Liver (tissue), 8 donors: ENCODE measurements at regions not wholly inside any gene's neighbourhood (a gene's known extent, or its start where the extent isn't known, plus 50 kb on each side); places are given as distances from the start of the nearest gene placed in this dataset.

Experiments
- DNase-seq: peaks from one replicate; pipeline ENCODE4 v3.0.0-alpha.2; 2017; ENCODE audit warnings: low spot score
- H3K27ac ChIP-seq, 2 donors: one replicate each; pipeline ENCODE4 v1.7.0; 2013; ENCODE audit warnings: inconsistent platforms in 2 of 2, low read length in 2 of 2, control low read depth in 1 of 2, low read depth in 1 of 2, mild to moderate bottlenecking in 1 of 2
- H3K27me3 ChIP-seq, 4 donors: one replicate each; pipeline versions ENCODE4 v1.6.1 to v1.7.0; 2013; ENCODE audit warnings: low read length in 3 of 4, inconsistent platforms in 1 of 4, mild to moderate bottlenecking in 1 of 4, moderate library complexity in 1 of 4; ENCODE audit not compliant: control insufficient read depth in 4 of 4, insufficient read depth in 4 of 4
- H3K36me3 ChIP-seq, 4 donors: one replicate each; pipeline versions ENCODE4 v1.6.1 to v1.7.0; 2013; ENCODE audit warnings: low read length in 3 of 4, mild to moderate bottlenecking in 3 of 4, low read depth in 1 of 4, moderate library complexity in 1 of 4; ENCODE audit not compliant: control insufficient read depth in 4 of 4, insufficient read depth in 3 of 4
- H3K4me1 ChIP-seq, 4 donors: one replicate each; pipeline versions ENCODE4 v1.6.1 to v1.7.0; 2013; ENCODE audit warnings: low read length in 3 of 4, mild to moderate bottlenecking in 3 of 4, moderate library complexity in 1 of 4; ENCODE audit not compliant: control insufficient read depth in 4 of 4, insufficient read depth in 4 of 4
- H3K4me3 ChIP-seq, 3 donors: one replicate each; pipeline versions ENCODE4 v1.6.1 to v1.7.0; 2013; ENCODE audit warnings: low read length in 3 of 3, control low read depth in 1 of 3, low read depth in 1 of 3, mild to moderate bottlenecking in 1 of 3
- H3K9ac ChIP-seq, 2 donors: one replicate each; pipeline ENCODE4 v1.7.0; 2013; ENCODE audit warnings: low read length in 2 of 2, mild to moderate bottlenecking in 2 of 2, moderate library complexity in 2 of 2, control low read depth in 1 of 2, low read depth in 1 of 2
- H3K9me3 ChIP-seq, 4 donors: one replicate each; pipeline versions ENCODE4 v1.6.1 to v1.7.0; 2013; ENCODE audit warnings: low read length in 3 of 4; ENCODE audit not compliant: control insufficient read depth in 4 of 4
- ATF3 ChIP-seq: IDR thresholded peaks from 2 replicates; pipeline ENCODE4 v1.6.1; 2016; ENCODE audit warnings: antibody characterized with exemption
- CTCF ChIP-seq: fragments of 150-350 bp; IDR thresholded peaks from 2 replicates; pipeline ENCODE4 v1.5.1; 2017; ENCODE audit warnings: improper control_type of control experiment, low read depth, low read length; ENCODE audit not compliant: missing input control
- EGR1 ChIP-seq, 2 donors: IDR thresholded peaks; 2 replicates each; pipeline ENCODE4 v1.6.1; 2016 to 2018; ENCODE audit warnings: antibody characterized with exemption in 2 of 2, low read depth in 2 of 2
- FOXA1 ChIP-seq: IDR thresholded peaks from 2 replicates; pipeline ENCODE4 v1.6.1; 2016; ENCODE audit warnings: antibody characterized with exemption
- FOXA2 ChIP-seq: IDR thresholded peaks from 2 replicates; pipeline ENCODE4 v1.6.1; 2016; ENCODE audit warnings: antibody characterized with exemption
- GABPA ChIP-seq, 2 donors: IDR thresholded peaks in 1 of 2; conservative IDR thresholded peaks in 1 of 2; 2 replicates each; pipeline ENCODE4 v1.6.1; 2016; ENCODE audit warnings: antibody characterized with exemption in 2 of 2, mild to moderate bottlenecking in 1 of 2, moderate library complexity in 1 of 2
- HNF4A ChIP-seq, 2 donors: conservative IDR thresholded peaks; 2 replicates each; pipeline ENCODE4 v1.6.1; 2016; ENCODE audit warnings: antibody characterized with exemption in 2 of 2, mild to moderate bottlenecking in 2 of 2
- HNF4G ChIP-seq: IDR thresholded peaks from 2 replicates; pipeline ENCODE4 v1.6.1; 2016; ENCODE audit warnings: antibody characterized with exemption
- JUND ChIP-seq, 2 donors: IDR thresholded peaks; 2 replicates each; pipeline ENCODE4 v1.6.1; 2016; ENCODE audit warnings: antibody characterized with exemption in 2 of 2
- NR2F2 ChIP-seq: IDR thresholded peaks from 2 replicates; pipeline ENCODE4 v1.6.1; 2016; ENCODE audit warnings: antibody characterized with exemption
- RAD21 ChIP-seq, 2 donors: IDR thresholded peaks; 2 replicates each; pipeline ENCODE4 v1.6.1; 2016; ENCODE audit warnings: antibody characterized with exemption in 2 of 2, mild to moderate bottlenecking in 2 of 2
- RXRA ChIP-seq, 2 donors: IDR thresholded peaks; 2 replicates each; pipeline ENCODE4 v1.6.1; 2017 to 2018; ENCODE audit warnings: antibody characterized with exemption in 2 of 2, mild to moderate bottlenecking in 1 of 2
- SP1 ChIP-seq: IDR thresholded peaks from 2 replicates; pipeline ENCODE4 v1.6.1; 2018; ENCODE audit warnings: antibody characterized with exemption, mild to moderate bottlenecking
- TAF1 ChIP-seq: conservative IDR thresholded peaks from 2 replicates; pipeline ENCODE4 v1.6.1; 2016; ENCODE audit warnings: antibody characterized with exemption, mild to moderate bottlenecking
- YY1 ChIP-seq: IDR thresholded peaks from 2 replicates; pipeline ENCODE4 v1.6.1; 2016; ENCODE audit warnings: antibody characterized with exemption, mild to moderate bottlenecking
- WGBS: extraction: QIAGEN DNeasy Blood & Tissue Kit; methylation state at CpG from one replicate; pipeline ENCODE4 v1.1.7; 2013; 5-methylcytosine and 5-hydroxymethylcytosine counted together
- TF ChIP-seq, protein P1 (sequence below): IDR thresholded peaks from 2 replicates; pipeline ENCODE4 v1.6.1; 2016; ENCODE audit warnings: antibody characterized with exemption
- TF ChIP-seq, protein P2 (sequence below): IDR thresholded peaks from 2 replicates; pipeline ENCODE4 v1.6.1; 2016; ENCODE audit warnings: antibody characterized with exemption
- TF ChIP-seq, protein P3 (sequence below): IDR thresholded peaks from 2 replicates; pipeline ENCODE4 v1.6.1; 2016; ENCODE audit warnings: antibody characterized with exemption, mild to moderate bottlenecking
- donor health status: healthy.
- donor health status: healthy.
- donor health status: healthy.
- donor health status: healthy.
- donor health status: healthy.

DNA sequence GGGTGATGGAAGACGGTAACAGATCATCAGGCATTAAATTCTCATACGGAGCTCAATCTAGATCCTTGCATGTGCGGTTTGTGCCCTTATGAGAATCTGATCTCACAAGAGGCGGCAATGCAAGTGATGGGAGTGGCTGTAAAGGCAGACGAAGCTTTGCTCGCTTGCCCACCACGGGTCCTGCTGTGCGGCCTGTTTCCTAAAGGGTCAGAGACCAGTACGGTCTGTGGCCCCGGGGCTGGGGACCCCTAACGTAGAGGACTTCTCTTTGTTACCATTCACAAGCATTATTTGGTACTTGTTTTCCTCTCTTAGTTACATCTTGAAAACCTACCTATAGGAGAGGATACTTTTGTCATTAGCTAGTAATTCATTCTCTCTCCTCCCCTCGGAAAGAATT lies 221.0 kb downstream of the ADAM29 start:
- Histone ChIP-seq H3K36me3 (no peaks in the 10 kb centered on the region), H3K27ac (no peak overlapping the region), H3K9me3 (no peaks in the 10 kb centered on the region), H3K27me3 (peaks cover 0 to 3% (median 0%) of the 10 kb centered on the region in 4 donors), H3K4me3 (no peak overlapping the region), H3K9ac (no peak overlapping the region), H3K4me1 (no peaks in the 10 kb centered on the region)
- DNase-seq, result no peak
- WGBS, result 84% methylated on average over 12 of the region's 12 CpGs
- TF ChIP-seq, protein P1, sequence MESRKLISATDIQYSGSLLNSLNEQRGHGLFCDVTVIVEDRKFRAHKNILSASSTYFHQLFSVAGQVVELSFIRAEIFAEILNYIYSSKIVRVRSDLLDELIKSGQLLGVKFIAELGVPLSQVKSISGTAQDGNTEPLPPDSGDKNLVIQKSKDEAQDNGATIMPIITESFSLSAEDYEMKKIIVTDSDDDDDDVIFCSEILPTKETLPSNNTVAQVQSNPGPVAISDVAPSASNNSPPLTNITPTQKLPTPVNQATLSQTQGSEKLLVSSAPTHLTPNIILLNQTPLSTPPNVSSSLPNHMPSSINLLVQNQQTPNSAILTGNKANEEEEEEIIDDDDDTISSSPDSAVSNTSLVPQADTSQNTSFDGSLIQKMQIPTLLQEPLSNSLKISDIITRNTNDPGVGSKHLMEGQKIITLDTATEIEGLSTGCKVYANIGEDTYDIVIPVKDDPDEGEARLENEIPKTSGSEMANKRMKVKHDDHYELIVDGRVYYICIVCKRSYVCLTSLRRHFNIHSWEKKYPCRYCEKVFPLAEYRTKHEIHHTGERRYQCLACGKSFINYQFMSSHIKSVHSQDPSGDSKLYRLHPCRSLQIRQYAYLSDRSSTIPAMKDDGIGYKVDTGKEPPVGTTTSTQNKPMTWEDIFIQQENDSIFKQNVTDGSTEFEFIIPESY, result no peak
- TF ChIP-seq TAF1, result no peak
- no peak for TF ChIP-seq RAD21 (IDR thresholded peaks at IDR 0.05)
- no peak for TF ChIP-seq EGR1 (IDR thresholded peaks at IDR 0.05; ENCODE audit: low read depth in 2 of 2)
- TF ChIP-seq, protein P2, sequence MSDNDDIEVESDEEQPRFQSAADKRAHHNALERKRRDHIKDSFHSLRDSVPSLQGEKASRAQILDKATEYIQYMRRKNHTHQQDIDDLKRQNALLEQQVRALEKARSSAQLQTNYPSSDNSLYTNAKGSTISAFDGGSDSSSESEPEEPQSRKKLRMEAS, result no peak
- TF ChIP-seq FOXA2, result no peak
- TF ChIP-seq YY1, result no peak
- TF ChIP-seq JUND (IDR thresholded peaks at IDR 0.05), result no peak
- TF ChIP-seq FOXA1, result no peak
- no peak for TF ChIP-seq GABPA (IDR thresholded peaks at IDR 0.05 in 1 of 2, conservative IDR thresholded peaks at IDR 0.05 in 1 of 2)
- no peak for TF ChIP-seq NR2F2
- TF ChIP-seq SP1, result no peak
- no peak for TF ChIP-seq HNF4G
- no peak for TF ChIP-seq CTCF
- no peak for TF ChIP-seq HNF4A (conservative IDR thresholded peaks at IDR 0.05)
- TF ChIP-seq ATF3, result no peak
- TF ChIP-seq, protein P3, sequence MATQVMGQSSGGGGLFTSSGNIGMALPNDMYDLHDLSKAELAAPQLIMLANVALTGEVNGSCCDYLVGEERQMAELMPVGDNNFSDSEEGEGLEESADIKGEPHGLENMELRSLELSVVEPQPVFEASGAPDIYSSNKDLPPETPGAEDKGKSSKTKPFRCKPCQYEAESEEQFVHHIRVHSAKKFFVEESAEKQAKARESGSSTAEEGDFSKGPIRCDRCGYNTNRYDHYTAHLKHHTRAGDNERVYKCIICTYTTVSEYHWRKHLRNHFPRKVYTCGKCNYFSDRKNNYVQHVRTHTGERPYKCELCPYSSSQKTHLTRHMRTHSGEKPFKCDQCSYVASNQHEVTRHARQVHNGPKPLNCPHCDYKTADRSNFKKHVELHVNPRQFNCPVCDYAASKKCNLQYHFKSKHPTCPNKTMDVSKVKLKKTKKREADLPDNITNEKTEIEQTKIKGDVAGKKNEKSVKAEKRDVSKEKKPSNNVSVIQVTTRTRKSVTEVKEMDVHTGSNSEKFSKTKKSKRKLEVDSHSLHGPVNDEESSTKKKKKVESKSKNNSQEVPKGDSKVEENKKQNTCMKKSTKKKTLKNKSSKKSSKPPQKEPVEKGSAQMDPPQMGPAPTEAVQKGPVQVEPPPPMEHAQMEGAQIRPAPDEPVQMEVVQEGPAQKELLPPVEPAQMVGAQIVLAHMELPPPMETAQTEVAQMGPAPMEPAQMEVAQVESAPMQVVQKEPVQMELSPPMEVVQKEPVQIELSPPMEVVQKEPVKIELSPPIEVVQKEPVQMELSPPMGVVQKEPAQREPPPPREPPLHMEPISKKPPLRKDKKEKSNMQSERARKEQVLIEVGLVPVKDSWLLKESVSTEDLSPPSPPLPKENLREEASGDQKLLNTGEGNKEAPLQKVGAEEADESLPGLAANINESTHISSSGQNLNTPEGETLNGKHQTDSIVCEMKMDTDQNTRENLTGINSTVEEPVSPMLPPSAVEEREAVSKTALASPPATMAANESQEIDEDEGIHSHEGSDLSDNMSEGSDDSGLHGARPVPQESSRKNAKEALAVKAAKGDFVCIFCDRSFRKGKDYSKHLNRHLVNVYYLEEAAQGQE, result no peak
- TF ChIP-seq RXRA (IDR thresholded peaks at IDR 0.05), result no peak
